ENCODE measurements at regions not wholly inside any gene's neighbourhood (a gene's known extent, or its start where the extent isn't known, plus 50 kb on each side); places are given as distances from the start of the nearest gene placed in this dataset.

- H3K9me1 ChIP-seq (ENCODE audit: control insufficient read depth, insufficient read depth, low read length), result no peaks in the 10 kb centered on the region
- no peak overlapping the region for H2AFZ ChIP-seq (ENCODE audit: low read depth, low read length)
- H3K9ac ChIP-seq (ENCODE audit: insufficient read depth in 1 of 2, low read depth in 2 of 2, low read length in 2 of 2), result no peak overlapping the region; a peak in 1 of 4 replicates
- peaks cover 3% of the 10 kb centered on the region; the same call in 1 of the 2 replicates for H4K20me1 ChIP-seq (replicated peaks; ENCODE audit: control insufficient read depth, insufficient read depth, low read length)
- no peak for FAIRE-seq
- in situ Hi-C loops (cut with MboI), result no loop called here
- TF ChIP-seq FOXM1 (IDR thresholded peaks at IDR 0.05; ENCODE audit: low read depth), result no peak
- TF ChIP-seq FOXM1 (CRISPR knock-in tag; IDR thresholded peaks at IDR 0.05; ENCODE audit: low read depth), result no peak
- 0 out of 6 replicates have a peak, but pooled peaks of 1 of the 3 experiments have one; percentile 10 for TF ChIP-seq CTCF (IDR thresholded peaks at IDR 0.05 in 2 of 3, conservative IDR thresholded peaks at IDR 0.05 in 1 of 3; ENCODE audit: insufficient read depth in 2 of 3, low read depth in 1 of 3, low read length in 3 of 3)
- TF ChIP-seq MTA1 (IDR thresholded peaks at IDR 0.05; ENCODE audit: borderline replicate concordance), result no peak
- no TSS peak for BruUV-seq (replicated peaks)
- H3K79me2 ChIP-seq (ENCODE audit: control insufficient read depth, insufficient read depth, low read length), result no peaks in the 10 kb centered on the region
- no peaks in the 10 kb centered on the region for H3K4me1 ChIP-seq (replicated peaks in 1 of 2; ENCODE audit: control insufficient read depth in 2 of 2, insufficient read depth in 2 of 2, low read length in 2 of 2)
- no peak overlapping the region for H3K4me2 ChIP-seq (ENCODE audit: insufficient read depth, low read length)
- no peak for ATAC-seq
- H3K27ac ChIP-seq (ENCODE audit: extremely low read depth, low read depth, low read length), result no peak overlapping the region
- CTCF ChIA-PET (ENCODE audit: low intra/inter-chr PET ratio), result no interaction called here
- no peaks in the 10 kb centered on the region for H3K9me3 ChIP-seq (replicated peaks; ENCODE audit: control insufficient read depth, insufficient read depth, low read depth, low read length)
- peaks cover 4 to 31% of the 10 kb centered on the region in 2 experiments; a peak in 4 of 5 replicates for H3K27me3 ChIP-seq (ENCODE audit: control insufficient read depth in 2 of 2, insufficient read depth in 2 of 2, low read length in 2 of 2)
- H3K36me3 ChIP-seq (ENCODE audit: control insufficient read depth, insufficient read depth, low read length), result no peaks in the 10 kb centered on the region
- no peak for DNase-seq (ENCODE audit: extremely low read depth in 1 of 4, low spot score in 3 of 4)
- WGBS (ENCODE audit: insufficient coverage, low coverage, missing lambda C conversion rate), result 0% methylated on average over 2 of the region's 2 CpGs
- POLR2A ChIA-PET, result interaction anchor here (0.7 kb wide), 2 partner anchors 19 to 45 kb away, joined by 3 read pairs; no protein-coding TSS in a partner anchor
- intact Hi-C loops (cut with micrococcal nuclease), result no loop called here
- no peak overlapping the region for H3K4me3 ChIP-seq
Observed at GRCh38 chr11:71371674-71372069, 76.5 kb downstream of the DHCR7 start.
